ENCODE measurements at regions not wholly inside any gene's neighbourhood (a gene's known extent, or its start where the extent isn't known, plus 50 kb on each side); places are given as distances from the start of the nearest gene placed in this dataset.

GRCh38 chr5:2153802-2154201 is 271.1 kb upstream of the IRX4 start:
- ChIA-PET CTCF (no interaction called here), RAD21 (ENCODE audit: low non-redundant PET in 1 of 2, low total read pairs in 2 of 2, uncharacterized antibody in 2 of 2, unreplicated experiment in 2 of 2) (no interaction called here), POLR2A (no interaction called here)
- ATAC-seq: no peak
- Histone ChIP-seq H3K4me3 (replicated peaks in 1 of 2; ENCODE audit: low read depth in 1 of 2, low read length in 2 of 2) (no peak overlapping the region), H3K4me1 (ENCODE audit: control insufficient read depth in 1 of 2, insufficient read depth in 2 of 2, low read length in 2 of 2) (peaks cover 11 to 18% of the 10 kb centered on the region in 2 experiments), H3K79me2 (ENCODE audit: insufficient read depth, low read length) (no peaks in the 10 kb centered on the region), H3K4me2 (ENCODE audit: low read length) (no peak overlapping the region), H3K36me3 (ENCODE audit: control insufficient read depth in 1 of 2, insufficient read depth in 2 of 2, low read length in 2 of 2) (no peaks in the 10 kb centered on the region), H3K9me3 (ENCODE audit: control insufficient read depth in 1 of 2, insufficient read depth in 1 of 2, low read depth in 1 of 2, low read length in 2 of 2) (no peaks in the 10 kb centered on the region), H3K9ac (ENCODE audit: low read length) (no peak overlapping the region), H4K20me1 (ENCODE audit: insufficient read depth) (no peaks in the 10 kb centered on the region), H3K27ac (ENCODE audit: low read depth, low read length) (no peak overlapping the region), H3K27me3 (ENCODE audit: insufficient read depth, low read length) (peaks cover 15% of the 10 kb centered on the region), H2AFZ (ENCODE audit: low read depth, low read length, poor library complexity, severe bottlenecking) (no peak overlapping the region), H3K9me2 (ENCODE audit: insufficient read depth) (no peaks in the 10 kb centered on the region)
- no peak for TF ChIP-seq REST (IDR thresholded peaks at IDR 0.05; ENCODE audit: low read depth)
- no peak for TF ChIP-seq ELF1 (IDR thresholded peaks at IDR 0.05; ENCODE audit: borderline replicate concordance, low read depth)
- no peak for TF ChIP-seq POLR2AphosphoS5 (IDR thresholded peaks at IDR 0.05; ENCODE audit: low read depth, low read length)
- DNase-seq (ENCODE audit: low read depth, low spot score): no peak
- no TSS peak for BruUV-seq (replicated peaks)
- intact Hi-C loops (cut with micrococcal nuclease): loop anchor here (10.0 kb wide), 1 partner anchor 479 kb away; no protein-coding TSS in a partner anchor

GRCh38 chr5:2153350-2153749 is 270.6 kb upstream of the IRX4 start:
- Histone ChIP-seq H3K27me3 (ENCODE audit: insufficient read depth, low read length) (peaks cover 15% of the 10 kb centered on the region), H3K9me3 (ENCODE audit: control insufficient read depth in 1 of 2, insufficient read depth in 1 of 2, low read depth in 1 of 2, low read length in 2 of 2) (no peaks in the 10 kb centered on the region), H3K27ac (ENCODE audit: low read depth, low read length) (no peak overlapping the region), H2AFZ (ENCODE audit: low read depth, low read length, poor library complexity, severe bottlenecking) (no peak overlapping the region), H3K36me3 (ENCODE audit: control insufficient read depth in 1 of 2, insufficient read depth in 2 of 2, low read length in 2 of 2) (no peaks in the 10 kb centered on the region), H4K20me1 (ENCODE audit: insufficient read depth) (no peaks in the 10 kb centered on the region), H3K79me2 (ENCODE audit: insufficient read depth, low read length) (no peaks in the 10 kb centered on the region), H3K4me1 (ENCODE audit: control insufficient read depth in 1 of 2, insufficient read depth in 2 of 2, low read length in 2 of 2) (peaks cover 16 to 22% of the 10 kb centered on the region in 2 experiments), H3K9ac (ENCODE audit: low read length) (no peak overlapping the region), H3K4me3 (replicated peaks in 1 of 2; ENCODE audit: low read depth in 1 of 2, low read length in 2 of 2) (no peak overlapping the region), H3K4me2 (ENCODE audit: low read length) (no peak overlapping the region), H3K9me2 (ENCODE audit: insufficient read depth) (no peaks in the 10 kb centered on the region)
- BruUV-seq (replicated peaks): no TSS peak
- no peak for ATAC-seq
- ChIA-PET POLR2A (no interaction called here), RAD21 (ENCODE audit: low non-redundant PET in 1 of 2, low total read pairs in 2 of 2, uncharacterized antibody in 2 of 2, unreplicated experiment in 2 of 2) (no interaction called here), CTCF (no interaction called here)
- intact Hi-C loops (cut with micrococcal nuclease): loop anchor here (10.0 kb wide), 1 partner anchor 479 kb away; no protein-coding TSS in a partner anchor
- DNase-seq (ENCODE audit: low read depth, low spot score): no peak
- TF ChIP-seq ELF1 (IDR thresholded peaks at IDR 0.05; ENCODE audit: borderline replicate concordance, low read depth): no peak
- no peak for TF ChIP-seq ZNF274 (IDR thresholded peaks at IDR 0.05; ENCODE audit: low read depth, low read length)
- no peak for TF ChIP-seq ZBTB33 (IDR thresholded peaks at IDR 0.05; ENCODE audit: extremely low read depth, insufficient replicate concordance, low read length)
- no peak for TF ChIP-seq EZH2phosphoT487 (IDR thresholded peaks at IDR 0.05; ENCODE audit: borderline replicate concordance)
- no peak for TF ChIP-seq POLR2AphosphoS5 (IDR thresholded peaks at IDR 0.05; ENCODE audit: low read depth, low read length)
- TF ChIP-seq CTCF (IDR thresholded peaks at IDR 0.05 in 2 of 3, conservative IDR thresholded peaks at IDR 0.05 in 1 of 3; ENCODE audit: borderline replicate concordance in 1 of 3, insufficient read depth in 1 of 3, low read depth in 2 of 3, low read length in 2 of 3): no peak
- no peak for TF ChIP-seq CBX3 (IDR thresholded peaks at IDR 0.05; ENCODE audit: low read depth)
- TF ChIP-seq SRF (IDR thresholded peaks at IDR 0.05; ENCODE audit: low read depth): no peak

All from HCT116 (cell line).